Calu3 (cell line): ENCODE measurements at regions not wholly inside any gene's neighbourhood (a gene's known extent, or its start where the extent isn't known, plus 50 kb on each side); places are given as distances from the start of the nearest gene placed in this dataset.

Source experiments
- BruUV-seq: library from RNA; stranded (reverse); fragments of 400-500 nt; replicated peaks from 2 replicates; lab custom pipeline; 2021; lab: Mats Ljungman, UMichigan
- CTCF ChIA-PET: fragments of 300-600 bp; sonication (Branson Sonifier 250); formaldehyde crosslinking; loops from one replicate; lab custom pipeline; 2022; ENCODE audit warnings: antibody characterized with exemption; lab: Charles Lee
- DNase-seq: peaks from one replicate; pipeline ENCODE4 v3.0.0; 2022
- H3K27ac Mint-ChIP-seq: one replicate; pipeline ENCODE4 v1.8.0; 2022; ENCODE audit warnings: mixed read lengths; ENCODE audit not compliant: unreplicated experiment
- H3K27me3 Mint-ChIP-seq: one replicate; pipeline ENCODE4 v1.8.0; 2022; ENCODE audit warnings: mixed read lengths; ENCODE audit not compliant: unreplicated experiment
- H3K36me3 Mint-ChIP-seq: one replicate; pipeline ENCODE4 v1.8.0; 2022; ENCODE audit warnings: mild to moderate bottlenecking, moderate library complexity, mixed read lengths; ENCODE audit not compliant: insufficient read depth, unreplicated experiment
- H3K4me1 Mint-ChIP-seq: one replicate; pipeline ENCODE4 v1.8.0; 2022; ENCODE audit warnings: mild to moderate bottlenecking, low read depth, mixed read lengths; ENCODE audit not compliant: unreplicated experiment
- H3K4me3 Mint-ChIP-seq: one replicate; pipeline ENCODE4 v1.8.0; 2022; ENCODE audit warnings: mild to moderate bottlenecking, low read depth, moderate library complexity, mixed read lengths; ENCODE audit not compliant: unreplicated experiment
- H3K9me3 Mint-ChIP-seq: one replicate; pipeline ENCODE4 v1.8.0; 2022; ENCODE audit warnings: low read depth, mixed read lengths; ENCODE audit not compliant: unreplicated experiment
- CTCF ChIP-seq: fragments of 200-600 bp; IDR thresholded peaks from one replicate; pipeline ENCODE4 v1.8.0; 2022; ENCODE audit warnings: antibody characterized with exemption; ENCODE audit not compliant: unreplicated experiment
- intact Hi-C: fragments of 100-400 bp; cut with micrococcal nuclease; formaldehyde crosslinking; loops from one replicate; pipeline ENCODE4 v1.10.0; 2022; ENCODE audit not compliant: unreplicated experiment

DNA sequence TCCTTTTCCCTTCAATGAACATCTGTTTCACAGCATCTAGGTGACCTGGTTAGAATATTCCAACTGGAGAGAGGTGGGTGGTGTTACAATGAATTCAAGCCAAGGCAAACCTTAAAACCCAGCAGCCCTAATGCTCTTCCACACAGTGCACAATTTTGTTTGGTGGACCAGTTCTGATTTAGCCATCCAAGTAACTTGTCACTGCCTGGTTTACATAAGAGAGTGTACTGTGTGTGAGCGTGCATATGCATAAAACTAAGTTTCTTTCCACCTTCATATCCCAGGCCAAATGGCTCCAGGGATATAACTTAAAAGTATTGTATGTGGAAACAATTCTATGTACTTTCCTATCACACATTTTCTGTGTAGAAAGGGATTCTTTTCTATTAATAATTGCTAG, 200.4 kb upstream of the FAR2 start:
- DNase-seq, result no peak
- Mint-ChIP-seq H3K36me3 (no peaks in the 10 kb centered on the region), H3K4me3 (no peak overlapping the region), H3K27me3 (no peaks in the 10 kb centered on the region), H3K4me1 (no peaks in the 10 kb centered on the region), H3K9me3 (no peaks in the 10 kb centered on the region), H3K27ac (no peak overlapping the region)
- no TSS peak for BruUV-seq
- TF ChIP-seq CTCF, result no peak
- CTCF ChIA-PET, result no interaction called here
- intact Hi-C loops, result no loop called here

DNA sequence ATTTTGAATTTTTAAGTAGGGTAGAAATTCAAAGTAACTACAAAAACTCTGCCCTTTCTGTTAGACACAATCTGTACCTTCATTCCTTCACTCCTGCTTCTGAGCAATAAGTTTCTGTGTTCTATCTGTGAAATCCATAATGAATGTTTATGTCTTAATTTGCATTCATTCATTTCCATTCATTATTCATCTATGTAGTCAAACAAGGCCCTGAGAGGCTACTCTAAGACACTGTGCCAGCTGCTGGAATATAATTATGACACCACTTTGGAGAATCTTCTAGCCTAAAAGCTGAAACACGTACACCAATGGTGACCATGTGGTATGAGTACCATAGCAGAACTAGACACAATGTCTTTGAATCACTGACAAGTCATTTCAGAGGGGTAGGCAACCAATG, 199.9 kb upstream of the FAR2 start:
- H3K27me3 Mint-ChIP-seq, result no peaks in the 10 kb centered on the region
- H3K9me3 Mint-ChIP-seq, result no peaks in the 10 kb centered on the region
- intact Hi-C loops, result no loop called here
- no peak for DNase-seq
- H3K4me3 Mint-ChIP-seq, result no peak overlapping the region
- CTCF ChIA-PET, result no interaction called here
- no peaks in the 10 kb centered on the region for H3K4me1 Mint-ChIP-seq
- BruUV-seq, result no TSS peak
- no peaks in the 10 kb centered on the region for H3K36me3 Mint-ChIP-seq
- no peak for TF ChIP-seq CTCF
- no peak overlapping the region for H3K27ac Mint-ChIP-seq

DNA sequence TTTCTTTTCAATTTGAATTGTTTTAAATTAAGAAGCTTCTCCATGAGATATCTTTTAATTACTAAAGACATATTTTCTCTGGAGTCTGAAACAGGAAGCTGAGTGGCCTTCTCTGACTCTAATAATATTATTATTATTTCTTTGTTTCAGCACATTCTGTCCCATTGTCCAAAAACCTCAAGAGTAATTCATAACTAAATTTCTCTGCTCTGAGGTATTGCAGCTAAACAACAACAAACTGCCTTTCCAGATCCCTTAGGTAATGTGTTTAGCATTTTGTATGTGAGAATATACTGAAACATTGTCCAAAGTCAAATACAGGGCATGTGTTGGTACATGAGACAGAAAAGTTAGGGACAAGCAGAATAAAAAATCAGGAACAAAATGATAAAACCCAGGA, 199.0 kb upstream of the FAR2 start:
- BruUV-seq, result no TSS peak
- TF ChIP-seq CTCF, result no peak
- Mint-ChIP-seq H3K36me3 (no peaks in the 10 kb centered on the region), H3K4me1 (no peaks in the 10 kb centered on the region), H3K27me3 (no peaks in the 10 kb centered on the region), H3K27ac (no peak overlapping the region), H3K9me3 (no peaks in the 10 kb centered on the region), H3K4me3 (no peak overlapping the region)
- CTCF ChIA-PET, result no interaction called here
- intact Hi-C loops, result no loop called here
- no peak for DNase-seq

GRCh38 chr12:28951935-28952334, 197.1 kb upstream of the FAR2 start:
- intact Hi-C loops, result no loop called here
- Mint-ChIP-seq H3K4me3 (no peak overlapping the region), H3K27ac (no peak overlapping the region), H3K9me3 (no peaks in the 10 kb centered on the region), H3K27me3 (no peaks in the 10 kb centered on the region), H3K36me3 (no peaks in the 10 kb centered on the region), H3K4me1 (no peaks in the 10 kb centered on the region)
- no peak for TF ChIP-seq CTCF
- BruUV-seq, result no TSS peak
- DNase-seq, result no peak
- CTCF ChIA-PET, result interaction anchor here (0.6 kb wide), 1 partner anchor 83 kb away, joined by 3 read pairs; no protein-coding TSS in a partner anchor
